IMR-90 (cell line): ENCODE measurements at regions not wholly inside any gene's neighbourhood (a gene's known extent, or its start where the extent isn't known, plus 50 kb on each side); places are given as distances from the start of the nearest gene placed in this dataset.

Experiments used
- ATAC-seq: fragments of 200-7000 bp; cut with Tn5 transposase; 2 replicates; pipeline ENCODE4 v1.9.1; 2020; ENCODE audit warnings: low read depth, mild to moderate bottlenecking, moderate library complexity
- BruUV-seq: library from RNA; stranded (reverse); fragments of 400-500 nt; replicated peaks from 2 replicates; lab custom pipeline; 2021; lab: Mats Ljungman, UMichigan
- CTCF ChIA-PET: fragments of 300-600 bp; formaldehyde crosslinking; extraction: SDS; loops from one replicate; lab custom pipeline; 2021; ENCODE audit warnings: antibody characterized with exemption; lab: Yijun Ruan, JAX
- POLR2A ChIA-PET: fragments of 300-600 bp; sonication (Branson Sonifier 250); formaldehyde crosslinking; loops from one replicate; lab custom pipeline; 2022; ENCODE audit warnings: antibody characterized with exemption; ENCODE audit not compliant: unreplicated experiment; lab: Charles Lee
- DNase-seq: peaks from one replicate; pipeline ENCODE4 v3.0.0; 2013
- H2AFZ ChIP-seq: replicated peaks from 2 replicates; pipeline ENCODE3; 2013; ENCODE audit warnings: low read length, mild to moderate bottlenecking; ENCODE audit not compliant: poor library complexity
- H2AK5ac ChIP-seq: 2 replicates; pipeline ENCODE4 v1.6.1; 2013; ENCODE audit warnings: low read depth, low read length, inconsistent platforms
- H2AK9ac ChIP-seq: replicated peaks from 2 replicates; pipeline ENCODE3; 2013; ENCODE audit warnings: mild to moderate bottlenecking, low read depth, low read length, moderate library complexity; ENCODE audit not compliant: poor library complexity
- H2BK120ac ChIP-seq: 2 replicates; pipeline ENCODE4 v1.6.1; 2013; ENCODE audit warnings: low read depth, low read length, inconsistent platforms
- H2BK15ac ChIP-seq: 3 replicates; pipeline ENCODE4 v1.6.1; 2013; ENCODE audit warnings: low read depth, low read length, inconsistent platforms
- H2BK20ac ChIP-seq: 2 replicates; pipeline ENCODE4 v1.6.1; 2013; ENCODE audit warnings: low read depth, mild to moderate bottlenecking, inconsistent platforms, low read length, moderate library complexity
- H2BK5ac ChIP-seq: 2 replicates; pipeline ENCODE4 v1.6.1; 2013; ENCODE audit warnings: mild to moderate bottlenecking, low read depth, low read length, inconsistent platforms; ENCODE audit not compliant: poor library complexity, severe bottlenecking
- H3K14ac ChIP-seq: replicated peaks from 2 replicates; pipeline ENCODE4 v1.6.1; 2013; ENCODE audit warnings: low read depth, low read length, inconsistent platforms
- H3K18ac ChIP-seq: 2 replicates; pipeline ENCODE4 v1.6.1; 2013; ENCODE audit warnings: low read depth, low read length, control low read depth
- H3K23ac ChIP-seq: 2 replicates; pipeline ENCODE4 v1.6.1; 2013; ENCODE audit warnings: low read depth, low read length, inconsistent platforms
- H3K27ac ChIP-seq: 2 replicates; pipeline ENCODE4 v1.5.1; 2013; ENCODE audit warnings: mild to moderate bottlenecking, control low read depth, low read length; ENCODE audit not compliant: insufficient read depth
- H3K27me3 ChIP-seq: 2 replicates; pipeline ENCODE4 v1.6.1; 2013; ENCODE audit warnings: low read length; ENCODE audit not compliant: control insufficient read depth, insufficient read depth
- H3K36me3 ChIP-seq: 2 replicates; pipeline ENCODE4 v1.6.1; 2013; ENCODE audit warnings: low read length, mixed read lengths; ENCODE audit not compliant: control insufficient read depth, insufficient read depth
- H3K4ac ChIP-seq: 2 replicates; pipeline ENCODE4 v1.6.1; 2013; ENCODE audit warnings: low read depth, low read length, inconsistent platforms
- H3K4me1 ChIP-seq: 2 replicates; pipeline ENCODE4 v1.6.1; 2013; ENCODE audit warnings: low read length, mixed read lengths; ENCODE audit not compliant: control insufficient read depth, insufficient read depth
- H3K4me2 ChIP-seq: 2 replicates; pipeline ENCODE4 v1.6.1; 2013; ENCODE audit warnings: low read depth, mild to moderate bottlenecking, control low read depth, low read length, moderate library complexity
- H3K4me3 ChIP-seq: 2 replicates; pipeline ENCODE4 v1.5.1; 2013; ENCODE audit warnings: low read depth, mild to moderate bottlenecking, control low read depth, low read length, moderate library complexity; ENCODE audit not compliant: insufficient read depth
- H3K56ac ChIP-seq: 2 replicates; pipeline ENCODE4 v1.6.1; 2013; ENCODE audit warnings: low read length, inconsistent platforms; ENCODE audit not compliant: insufficient read depth; ENCODE audit errors: extremely low read depth
- H3K79me1 ChIP-seq, 2 experiments: 2 replicates each; pipeline ENCODE4 v1.6.1; 2013; ENCODE audit warnings: low read length in 2 of 2, inconsistent platforms in 1 of 2, low read depth in 1 of 2
- H3K9ac ChIP-seq: 2 replicates; pipeline ENCODE4 v1.6.1; 2013; ENCODE audit warnings: low read depth, low read length, control low read depth
- H3K9me1 ChIP-seq: 2 replicates; pipeline ENCODE4 v1.6.1; 2013; ENCODE audit warnings: low read length, inconsistent platforms; ENCODE audit not compliant: insufficient read depth
- H3K9me3 ChIP-seq: 2 replicates; pipeline ENCODE4 v1.6.1; 2013; ENCODE audit warnings: low read length; ENCODE audit not compliant: control insufficient read depth, insufficient read depth
- H4K20me1 ChIP-seq: 2 replicates; pipeline ENCODE4 v1.6.1; 2013; ENCODE audit warnings: low read length, inconsistent platforms; ENCODE audit not compliant: insufficient read depth
- H4K5ac ChIP-seq: 2 replicates; pipeline ENCODE4 v1.6.1; 2013; ENCODE audit warnings: mild to moderate bottlenecking, low read depth, low read length, control low read depth
- H4K8ac ChIP-seq, 2 experiments: 2 replicates each; pipeline ENCODE4 v1.6.1; 2013; ENCODE audit warnings: low read depth in 2 of 2, low read length in 2 of 2, control low read depth in 1 of 2, inconsistent platforms in 1 of 2
- H4K91ac ChIP-seq: 2 replicates; pipeline ENCODE4 v1.6.1; 2013; ENCODE audit warnings: low read depth, low read length, inconsistent platforms; ENCODE audit not compliant: insufficient read depth
- BHLHE40 ChIP-seq: fragments of 150-350 bp; IDR thresholded peaks from 2 replicates; pipeline ENCODE4 v1.6.1; 2016; ENCODE audit warnings: mild to moderate bottlenecking, low read depth, low read length
- CEBPB ChIP-seq: IDR thresholded peaks from 2 replicates; pipeline ENCODE4 v1.6.1; 2012; ENCODE audit warnings: low read depth, low read length, improper control_type of control experiment
- CTCF ChIP-seq: conservative IDR thresholded peaks from 2 replicates; pipeline ENCODE4 v1.5.1; 2012; ENCODE audit warnings: mild to moderate bottlenecking, low read depth, low read length, improper control_type of control experiment
- FOS ChIP-seq: fragments of 150-350 bp; IDR thresholded peaks from 2 replicates; pipeline ENCODE4 v1.6.1; 2016; ENCODE audit warnings: low read depth, low read length
- MAZ ChIP-seq: IDR thresholded peaks from 2 replicates; pipeline ENCODE4 v1.6.1; 2012; ENCODE audit warnings: low read depth, mild to moderate bottlenecking, low read length, improper control_type of control experiment, moderate library complexity, borderline replicate concordance
- MXI1 ChIP-seq: IDR thresholded peaks from 2 replicates; pipeline ENCODE4 v1.6.1; 2012; ENCODE audit warnings: low read depth, mild to moderate bottlenecking, low read length, moderate library complexity, borderline replicate concordance
- NFE2L2 ChIP-seq: fragments of 150-350 bp; IDR thresholded peaks from 2 replicates; pipeline ENCODE4 v1.6.1; 2016; ENCODE audit warnings: low read depth, mild to moderate bottlenecking, low read length
- POLR2A ChIP-seq: IDR thresholded peaks from 2 replicates; pipeline ENCODE4 v1.6.1; 2012; ENCODE audit warnings: mild to moderate bottlenecking, low read depth, low read length
- RAD21 ChIP-seq: IDR thresholded peaks from 2 replicates; pipeline ENCODE4 v1.6.1; 2012; ENCODE audit warnings: low read length, improper control_type of control experiment
- RCOR1 ChIP-seq: IDR thresholded peaks from 2 replicates; pipeline ENCODE4 v1.6.1; 2012; ENCODE audit warnings: mild to moderate bottlenecking, low read length, improper control_type of control experiment; ENCODE audit not compliant: insufficient replicate concordance
- SMC3 ChIP-seq: fragments of 150-350 bp; IDR thresholded peaks from 2 replicates; pipeline ENCODE4 v1.6.1; 2016; ENCODE audit warnings: low read depth, mild to moderate bottlenecking, antibody characterized with exemption, low read length, moderate library complexity
- WGBS, 2 experiments: methylation state at CpG; one replicate each; pipeline versions ENCODE4 v1.1.5 to v1.1.7; 2013; ENCODE audit warnings: missing lambda C conversion rate in 2 of 2; ENCODE audit not compliant: insufficient read length in 1 of 2; ENCODE audit errors: extremely low coverage in 2 of 2; 5-methylcytosine and 5-hydroxymethylcytosine counted together
- dilution Hi-C: fragments of 300-500 bp; cut with HindIII; formaldehyde crosslinking; loops from one replicate; pipeline ENCODE4 v1.14.3; 2018; ENCODE audit warnings: low sequenced_read_pairs; ENCODE audit not compliant: unreplicated experiment
- in situ Hi-C: fragments of 300-500 bp; cut with MboI; formaldehyde crosslinking; loops from 3 replicates; pipeline ENCODE4 v1.14.3; 2019; ENCODE audit warnings: low sequenced_read_pairs, inconsistent platforms, mixed read lengths
- intact Hi-C: fragments of 100-400 bp; cut with micrococcal nuclease; formaldehyde crosslinking; loops from 2 replicates; pipeline ENCODE4 v1.10.0; 2022

GRCh38 chr11:37560346-37560745 is 962.3 kb upstream of the RAG2 start:
- Histone ChIP-seq H2AFZ (no peak overlapping the region), H2AK5ac (no peak overlapping the region), H2BK5ac (no peak overlapping the region), H3K14ac (no peak overlapping the region), H3K36me3 (no peaks in the 10 kb centered on the region), H3K9me3 (no peaks in the 10 kb centered on the region), H4K91ac (no peak overlapping the region), H4K8ac (no peak overlapping the region), H2BK20ac (no peak overlapping the region), H2BK120ac (no peak overlapping the region), H2BK15ac (no peak overlapping the region), H2AK9ac (no peak overlapping the region), H3K9me1 (no peaks in the 10 kb centered on the region), H3K56ac (no peak overlapping the region), H4K5ac (no peak overlapping the region), H3K9ac (no peak overlapping the region), H3K4ac (no peak overlapping the region), H3K27ac (no peak overlapping the region), H3K18ac (no peak overlapping the region), H3K23ac (no peak overlapping the region), H3K79me1 (no peaks in the 10 kb centered on the region), H3K4me1 (no peaks in the 10 kb centered on the region), H3K27me3 (no peaks in the 10 kb centered on the region), H4K20me1 (no peaks in the 10 kb centered on the region), H3K4me2 (no peak overlapping the region), H3K4me3 (no peak overlapping the region)
- dilution Hi-C loops (no loop called here), in situ Hi-C loops (no loop called here), intact Hi-C loops (no loop called here)
- TF ChIP-seq RAD21 (no peak), MXI1 (no peak), CTCF (no peak), POLR2A (no peak), SMC3 (no peak), MAZ (no peak), CEBPB (no peak), FOS (no peak), BHLHE40 (no peak), NFE2L2 (no peak), RCOR1 (no peak)
- POLR2A ChIA-PET, result no interaction called here
- no TSS peak for BruUV-seq
- WGBS, 2 experiments, result 100% methylated on average over 2 of the region's 4 CpGs; no CpG with 5 or more reads in 1 of the 2 experiments
- no peak for ATAC-seq
- CTCF ChIA-PET, result interaction anchor here (1.2 kb wide), 1 partner anchor 28 kb away, joined by 4 read pairs; no protein-coding TSS in a partner anchor
- DNase-seq, result no peak
